ENCODE measurements at regions not wholly inside any gene's neighbourhood (a gene's known extent, or its start where the extent isn't known, plus 50 kb on each side); places are given as distances from the start of the nearest gene placed in this dataset.

DNA sequence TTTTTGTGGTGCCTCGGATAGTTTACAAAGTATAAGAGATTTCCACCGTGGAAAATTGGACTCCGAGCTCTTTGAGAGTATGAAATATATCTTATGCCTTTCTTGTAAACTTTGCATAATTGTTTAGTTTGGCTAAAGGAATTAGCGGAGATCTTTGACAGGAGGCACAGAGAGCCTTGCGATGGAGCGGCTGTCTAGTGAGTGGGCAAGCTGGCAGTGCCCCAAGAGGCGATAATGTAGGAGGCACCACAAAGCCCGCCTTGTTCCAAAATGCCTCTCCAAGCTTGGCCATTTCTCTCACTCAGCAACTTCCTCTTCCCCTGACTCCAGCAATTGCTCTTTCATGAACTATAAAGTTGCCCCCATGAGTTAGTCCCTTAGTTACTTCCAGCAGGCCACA, 270.1 kb upstream of the PRICKLE1 start:
- no peak for DNase-seq (ENCODE audit: low spot score)
- no peaks in the 10 kb centered on the region for H3K9me3 ChIP-seq (ENCODE audit: control insufficient read depth in 4 of 4, low read length in 3 of 4)
- H3K4me1 ChIP-seq (ENCODE audit: control insufficient read depth in 4 of 4, insufficient read depth in 4 of 4, low read length in 3 of 4) = no peaks in the 10 kb centered on the region
- no peak overlapping the region for H3K27ac ChIP-seq (ENCODE audit: low read depth in 1 of 2, low read length in 2 of 2)
- TF ChIP-seq, protein P1, sequence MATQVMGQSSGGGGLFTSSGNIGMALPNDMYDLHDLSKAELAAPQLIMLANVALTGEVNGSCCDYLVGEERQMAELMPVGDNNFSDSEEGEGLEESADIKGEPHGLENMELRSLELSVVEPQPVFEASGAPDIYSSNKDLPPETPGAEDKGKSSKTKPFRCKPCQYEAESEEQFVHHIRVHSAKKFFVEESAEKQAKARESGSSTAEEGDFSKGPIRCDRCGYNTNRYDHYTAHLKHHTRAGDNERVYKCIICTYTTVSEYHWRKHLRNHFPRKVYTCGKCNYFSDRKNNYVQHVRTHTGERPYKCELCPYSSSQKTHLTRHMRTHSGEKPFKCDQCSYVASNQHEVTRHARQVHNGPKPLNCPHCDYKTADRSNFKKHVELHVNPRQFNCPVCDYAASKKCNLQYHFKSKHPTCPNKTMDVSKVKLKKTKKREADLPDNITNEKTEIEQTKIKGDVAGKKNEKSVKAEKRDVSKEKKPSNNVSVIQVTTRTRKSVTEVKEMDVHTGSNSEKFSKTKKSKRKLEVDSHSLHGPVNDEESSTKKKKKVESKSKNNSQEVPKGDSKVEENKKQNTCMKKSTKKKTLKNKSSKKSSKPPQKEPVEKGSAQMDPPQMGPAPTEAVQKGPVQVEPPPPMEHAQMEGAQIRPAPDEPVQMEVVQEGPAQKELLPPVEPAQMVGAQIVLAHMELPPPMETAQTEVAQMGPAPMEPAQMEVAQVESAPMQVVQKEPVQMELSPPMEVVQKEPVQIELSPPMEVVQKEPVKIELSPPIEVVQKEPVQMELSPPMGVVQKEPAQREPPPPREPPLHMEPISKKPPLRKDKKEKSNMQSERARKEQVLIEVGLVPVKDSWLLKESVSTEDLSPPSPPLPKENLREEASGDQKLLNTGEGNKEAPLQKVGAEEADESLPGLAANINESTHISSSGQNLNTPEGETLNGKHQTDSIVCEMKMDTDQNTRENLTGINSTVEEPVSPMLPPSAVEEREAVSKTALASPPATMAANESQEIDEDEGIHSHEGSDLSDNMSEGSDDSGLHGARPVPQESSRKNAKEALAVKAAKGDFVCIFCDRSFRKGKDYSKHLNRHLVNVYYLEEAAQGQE (IDR thresholded peaks at IDR 0.05) = no peak
- TF ChIP-seq TAF1 (conservative IDR thresholded peaks at IDR 0.05) (no peak), JUND (IDR thresholded peaks at IDR 0.05) (no peak), RAD21 (IDR thresholded peaks at IDR 0.05) (no peak), HNF4G (IDR thresholded peaks at IDR 0.05) (no peak), YY1 (IDR thresholded peaks at IDR 0.05) (no peak), RXRA (IDR thresholded peaks at IDR 0.05) (no peak), HNF4A (conservative IDR thresholded peaks at IDR 0.05) (no peak)
- TF ChIP-seq, protein P2, sequence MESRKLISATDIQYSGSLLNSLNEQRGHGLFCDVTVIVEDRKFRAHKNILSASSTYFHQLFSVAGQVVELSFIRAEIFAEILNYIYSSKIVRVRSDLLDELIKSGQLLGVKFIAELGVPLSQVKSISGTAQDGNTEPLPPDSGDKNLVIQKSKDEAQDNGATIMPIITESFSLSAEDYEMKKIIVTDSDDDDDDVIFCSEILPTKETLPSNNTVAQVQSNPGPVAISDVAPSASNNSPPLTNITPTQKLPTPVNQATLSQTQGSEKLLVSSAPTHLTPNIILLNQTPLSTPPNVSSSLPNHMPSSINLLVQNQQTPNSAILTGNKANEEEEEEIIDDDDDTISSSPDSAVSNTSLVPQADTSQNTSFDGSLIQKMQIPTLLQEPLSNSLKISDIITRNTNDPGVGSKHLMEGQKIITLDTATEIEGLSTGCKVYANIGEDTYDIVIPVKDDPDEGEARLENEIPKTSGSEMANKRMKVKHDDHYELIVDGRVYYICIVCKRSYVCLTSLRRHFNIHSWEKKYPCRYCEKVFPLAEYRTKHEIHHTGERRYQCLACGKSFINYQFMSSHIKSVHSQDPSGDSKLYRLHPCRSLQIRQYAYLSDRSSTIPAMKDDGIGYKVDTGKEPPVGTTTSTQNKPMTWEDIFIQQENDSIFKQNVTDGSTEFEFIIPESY (IDR thresholded peaks at IDR 0.05) = no peak
- 77% methylated on average over 8 of the region's 8 CpGs for WGBS
- H3K27me3 ChIP-seq (ENCODE audit: control insufficient read depth in 4 of 4, insufficient read depth in 4 of 4, low read length in 3 of 4) = no peaks in the 10 kb centered on the region
- no peak overlapping the region for H3K9ac ChIP-seq (ENCODE audit: low read depth in 1 of 2, low read length in 2 of 2)
- no peak overlapping the region for H3K4me3 ChIP-seq (ENCODE audit: low read depth in 1 of 3, low read length in 3 of 3)
- no peaks in the 10 kb centered on the region for H3K36me3 ChIP-seq (ENCODE audit: control insufficient read depth in 4 of 4, insufficient read depth in 3 of 4, low read depth in 1 of 4, low read length in 3 of 4)

DNA sequence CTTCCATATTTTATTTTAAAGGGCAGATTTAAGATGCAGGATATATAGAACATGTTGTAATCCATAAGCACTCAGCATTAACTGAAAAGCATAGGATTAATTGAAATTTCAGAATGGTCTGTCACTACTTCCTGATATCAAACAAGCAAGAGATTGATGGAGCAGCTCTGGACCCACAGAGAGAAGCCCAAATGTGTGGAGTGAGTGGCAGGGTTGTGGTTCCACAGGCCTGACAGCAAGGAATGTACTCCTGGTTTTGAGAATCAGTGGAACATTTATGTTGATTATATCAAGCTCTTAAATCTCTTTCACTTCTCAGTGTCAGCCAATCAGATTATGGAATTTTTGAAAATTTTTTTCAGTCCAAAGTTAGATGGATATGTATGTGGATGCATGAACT, 267.6 kb upstream of the PRICKLE1 start:
- no peak for DNase-seq (ENCODE audit: low spot score)
- no peak overlapping the region for H3K4me3 ChIP-seq (ENCODE audit: low read depth in 1 of 3, low read length in 3 of 3)
- H3K27ac ChIP-seq (ENCODE audit: low read depth in 1 of 2, low read length in 2 of 2) = no peak overlapping the region
- TF ChIP-seq YY1 (IDR thresholded peaks at IDR 0.05) (no peak), TAF1 (conservative IDR thresholded peaks at IDR 0.05) (no peak), GABPA (IDR thresholded peaks at IDR 0.05 in 1 of 2, conservative IDR thresholded peaks at IDR 0.05 in 1 of 2) (no peak), RXRA (IDR thresholded peaks at IDR 0.05) (no peak), EGR1 (IDR thresholded peaks at IDR 0.05; ENCODE audit: low read depth in 2 of 2) (no peak), FOXA2 (IDR thresholded peaks at IDR 0.05) (no peak), JUND (IDR thresholded peaks at IDR 0.05) (no peak)
- TF ChIP-seq, protein P2 (IDR thresholded peaks at IDR 0.05) = no peak
- no peaks in the 10 kb centered on the region for H3K4me1 ChIP-seq (ENCODE audit: control insufficient read depth in 4 of 4, insufficient read depth in 4 of 4, low read length in 3 of 4)
- H3K9ac ChIP-seq (ENCODE audit: low read depth in 1 of 2, low read length in 2 of 2) = no peak overlapping the region
- no peaks in the 10 kb centered on the region for H3K9me3 ChIP-seq (ENCODE audit: control insufficient read depth in 4 of 4, low read length in 3 of 4)
- no peaks in the 10 kb centered on the region for H3K36me3 ChIP-seq (ENCODE audit: control insufficient read depth in 4 of 4, insufficient read depth in 3 of 4, low read depth in 1 of 4, low read length in 3 of 4)
- H3K27me3 ChIP-seq (ENCODE audit: control insufficient read depth in 4 of 4, insufficient read depth in 4 of 4, low read length in 3 of 4) = no peaks in the 10 kb centered on the region

Data from liver (tissue), 7 donors.